HG03095 (cell line): ENCODE measurements at regions not wholly inside any gene's neighbourhood (a gene's known extent, or its start where the extent isn't known, plus 50 kb on each side); places are given as distances from the start of the nearest gene placed in this dataset.

ENCODE experiments used
- ATAC-seq: cut with Tn5 transposase; IDR thresholded peaks from one replicate; pipeline ENCODE4 v1.9.1; 2021; ENCODE audit warnings: moderate library complexity; ENCODE audit not compliant: unreplicated experiment

- no peak for ATAC-seq
Observed at GRCh38 chr22:25365491-25366261, 146.2 kb downstream of the CRYBB2 start.

GRCh38 chr22:25366408-25366807 is 147.0 kb downstream of the CRYBB2 start:
- no peak for ATAC-seq

- ATAC-seq, result no peak
Observed at GRCh38 chr22:25366876-25367466, 147.5 kb downstream of the CRYBB2 start.

- ATAC-seq, result no peak
Observed at GRCh38 chr22:25367756-25368155, 148.3 kb downstream of the CRYBB2 start.

- no peak for ATAC-seq
Observed at GRCh38 chr22:25368271-25368670, 148.8 kb downstream of the CRYBB2 start.

- no peak for ATAC-seq
Observed at GRCh38 chr22:25369041-25369440, 149.6 kb downstream of the CRYBB2 start.

GRCh38 chr22:25370322-25370721 is 150.9 kb downstream of the CRYBB2 start:
- ATAC-seq, result no peak

- ATAC-seq, result no peak
Observed at GRCh38 chr22:25372000-25372595, 152.7 kb downstream of the CRYBB2 start.

- no peak for ATAC-seq
Observed at GRCh38 chr22:25373961-25374360, 154.5 kb downstream of the CRYBB2 start.

GRCh38 chr22:25374869-25375268 is 155.4 kb downstream of the CRYBB2 start:
- no peak for ATAC-seq

- no peak for ATAC-seq
Observed at GRCh38 chr22:25375683-25376082, 156.2 kb downstream of the CRYBB2 start.

GRCh38 chr22:25377699-25378098 is 158.3 kb downstream of the CRYBB2 start:
- no peak for ATAC-seq

GRCh38 chr22:25380122-25380747 is 160.8 kb downstream of the CRYBB2 start:
- ATAC-seq, result no peak

GRCh38 chr22:25382762-25383161 is 163.3 kb downstream of the CRYBB2 start:
- ATAC-seq, result no peak

GRCh38 chr22:25383278-25383820 is 163.9 kb downstream of the CRYBB2 start:
- no peak for ATAC-seq

GRCh38 chr22:25383892-25384291 is 164.5 kb downstream of the CRYBB2 start:
- no peak for ATAC-seq

- no peak for ATAC-seq
Observed at GRCh38 chr22:25386538-25386884, 167.1 kb downstream of the CRYBB2 start.

- no peak for ATAC-seq
Observed at GRCh38 chr22:25388415-25388814, 169.0 kb downstream of the CRYBB2 start.

- no peak for ATAC-seq
Observed at GRCh38 chr22:25388866-25389540, 169.6 kb downstream of the CRYBB2 start.

- ATAC-seq, result no peak
Observed at GRCh38 chr22:25389541-25389919, 170.1 kb downstream of the CRYBB2 start.
